Thyroid gland (tissue), 4 donors: ENCODE measurements at regions not wholly inside any gene's neighbourhood (a gene's known extent, or its start where the extent isn't known, plus 50 kb on each side); places are given as distances from the start of the nearest gene placed in this dataset.

Experiments
- CTCF ChIP-seq, 6 experiments: fragments of 200-600 bp in 3 of 6; fragments of 450-650 bp in 3 of 6; sonication (generic) in 3 of 6; IDR thresholded peaks; one replicate each; pipeline ENCODE4 v1.5.1; 2016 to 2019; ENCODE audit warnings: antibody characterized with exemption in 6 of 6, mild to moderate bottlenecking in 2 of 6, inconsistent platforms in 1 of 6, moderate library complexity in 1 of 6
- POLR2A ChIP-seq, 2 donors: fragments of 450-650 bp; IDR thresholded peaks; one replicate each; pipeline ENCODE4 v1.6.1; 2017; ENCODE audit warnings: antibody characterized with exemption in 2 of 2, mild to moderate bottlenecking in 2 of 2, moderate library complexity in 1 of 2

DNA sequence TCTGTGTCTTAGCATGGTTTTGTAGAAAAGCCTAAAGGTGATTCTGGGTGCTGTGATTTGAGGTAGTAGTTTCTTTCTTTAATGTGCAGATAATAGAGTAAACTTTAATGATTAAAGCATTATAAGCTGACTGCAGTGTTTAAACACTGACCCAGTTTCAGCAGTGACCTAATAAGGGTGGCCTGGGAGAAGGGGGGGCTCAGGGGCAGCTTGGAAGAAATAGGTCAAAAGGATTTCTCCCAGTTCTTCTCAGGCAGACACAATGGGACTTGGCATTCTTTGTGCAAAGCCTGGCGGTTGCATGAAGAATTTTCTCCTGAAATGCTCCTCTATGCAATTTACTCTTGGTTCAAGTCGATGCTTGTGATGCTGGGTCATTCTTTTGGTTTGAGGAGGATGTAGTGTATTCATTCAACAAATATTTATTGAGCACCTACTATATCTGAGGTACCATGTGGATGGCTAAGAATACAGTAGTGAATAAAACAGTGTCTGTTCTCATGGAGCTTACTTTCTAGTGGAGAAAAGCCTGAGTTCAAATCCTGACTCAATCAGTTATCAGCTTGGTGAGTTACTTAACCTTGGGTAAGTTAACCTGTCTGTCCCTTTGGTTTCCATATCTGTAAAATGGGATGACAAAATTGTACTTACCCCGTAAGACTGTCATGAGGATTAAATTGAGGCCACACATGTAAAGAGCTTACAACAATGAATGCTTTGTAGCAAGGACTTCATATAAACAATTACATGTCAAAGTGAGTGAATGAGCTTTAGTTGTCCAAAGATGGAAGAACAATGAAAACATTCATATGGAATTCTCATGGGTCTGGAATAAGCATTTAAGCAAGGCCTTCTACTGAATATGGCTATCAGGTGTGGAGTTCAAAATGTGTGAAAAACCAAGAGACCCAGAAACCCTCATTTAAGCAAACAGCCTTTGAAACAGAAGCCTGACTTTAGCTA is 210.2 kb downstream of the KCNRG start:
- no peak for TF ChIP-seq CTCF (IDR thresholded peaks at IDR 0.05)
- no peak for TF ChIP-seq POLR2A (IDR thresholded peaks at IDR 0.05)
